NCI-H2227 (cell line): ENCODE measurements at regions not wholly inside any gene's neighbourhood (a gene's known extent, or its start where the extent isn't known, plus 50 kb on each side); places are given as distances from the start of the nearest gene placed in this dataset.

ENCODE experiments used
- DNase-seq: peaks from one replicate; lab custom pipeline; 2025; ENCODE audit not compliant: unreplicated experiment; lab: John Stamatoyannopoulos, UW

- no peak for DNase-seq
Observed at GRCh38 chr1:112040891-112041740, 51.6 kb upstream of the KCND3 start.

DNA sequence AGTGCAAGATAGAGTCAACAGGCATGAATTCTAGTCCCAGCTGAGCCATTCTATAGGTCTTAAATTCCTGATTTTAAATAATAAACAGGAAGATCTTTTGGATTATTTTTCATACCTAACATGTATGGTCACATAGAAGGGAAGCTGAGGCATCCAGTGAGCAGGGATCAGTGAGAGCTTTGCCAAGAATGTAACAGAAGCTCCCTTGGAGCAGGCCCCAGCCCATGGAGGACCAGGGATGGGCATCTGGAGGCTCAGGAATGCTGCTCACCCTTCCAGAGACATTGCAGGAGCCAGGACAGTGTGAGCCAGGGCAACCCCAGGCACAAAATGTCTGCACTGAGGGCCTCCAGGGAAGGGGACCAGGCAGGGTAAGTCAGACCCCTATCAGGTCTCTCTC lies 54.4 kb upstream of the KCND3 start:
- no peak for DNase-seq

- DNase-seq = no peak
Observed at GRCh38 chr1:112044745-112045144, 55.3 kb upstream of the KCND3 start.

DNA sequence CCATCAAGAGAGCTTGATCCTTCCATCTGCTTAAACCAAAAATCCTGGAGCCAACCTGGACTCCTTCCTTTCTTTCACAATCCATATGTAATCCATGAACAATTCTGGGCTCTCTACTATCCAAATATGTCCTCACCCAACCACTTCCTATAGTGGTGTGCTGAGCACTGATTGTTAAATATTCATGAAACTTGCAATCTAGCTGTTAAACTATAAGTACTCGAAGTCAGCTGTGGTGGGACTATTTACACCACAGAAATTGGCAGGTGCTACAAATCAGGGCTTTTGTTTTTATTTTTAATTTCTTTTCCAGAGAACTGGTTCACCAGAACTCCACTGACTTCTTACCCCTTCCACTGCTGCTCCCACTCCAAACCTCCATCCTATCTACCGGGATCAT lies 57.2 kb upstream of the KCND3 start:
- no peak for DNase-seq

- DNase-seq = no peak
Observed at GRCh38 chr1:112048421-112048820, 59.0 kb upstream of the KCND3 start.

GRCh38 chr1:112054510-112054909 lies 65.0 kb upstream of the KCND3 start:
- no peak for DNase-seq

GRCh38 chr1:112056354-112056753 lies 66.9 kb upstream of the KCND3 start:
- no peak for DNase-seq

DNA sequence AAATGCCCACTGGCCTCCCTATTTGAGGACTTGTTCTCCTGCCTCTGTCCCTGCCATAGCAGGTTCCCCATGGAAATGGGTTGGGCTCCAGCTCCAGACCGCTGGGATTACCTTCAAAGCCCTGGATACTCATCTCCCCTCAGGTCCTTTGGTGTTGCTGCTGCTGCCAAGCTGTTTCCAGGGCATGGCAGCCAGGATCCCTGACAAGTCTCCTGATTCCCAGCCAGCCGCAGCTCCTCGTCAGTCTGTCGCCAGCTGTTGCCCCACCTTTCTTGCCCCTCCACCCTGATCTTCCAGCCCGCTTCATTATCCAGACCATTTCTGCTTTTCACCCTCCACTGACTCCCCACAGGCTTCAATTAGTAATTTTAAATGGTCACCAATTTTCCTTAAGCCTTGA lies 68.3 kb upstream of the KCND3 start:
- no peak for DNase-seq

DNA sequence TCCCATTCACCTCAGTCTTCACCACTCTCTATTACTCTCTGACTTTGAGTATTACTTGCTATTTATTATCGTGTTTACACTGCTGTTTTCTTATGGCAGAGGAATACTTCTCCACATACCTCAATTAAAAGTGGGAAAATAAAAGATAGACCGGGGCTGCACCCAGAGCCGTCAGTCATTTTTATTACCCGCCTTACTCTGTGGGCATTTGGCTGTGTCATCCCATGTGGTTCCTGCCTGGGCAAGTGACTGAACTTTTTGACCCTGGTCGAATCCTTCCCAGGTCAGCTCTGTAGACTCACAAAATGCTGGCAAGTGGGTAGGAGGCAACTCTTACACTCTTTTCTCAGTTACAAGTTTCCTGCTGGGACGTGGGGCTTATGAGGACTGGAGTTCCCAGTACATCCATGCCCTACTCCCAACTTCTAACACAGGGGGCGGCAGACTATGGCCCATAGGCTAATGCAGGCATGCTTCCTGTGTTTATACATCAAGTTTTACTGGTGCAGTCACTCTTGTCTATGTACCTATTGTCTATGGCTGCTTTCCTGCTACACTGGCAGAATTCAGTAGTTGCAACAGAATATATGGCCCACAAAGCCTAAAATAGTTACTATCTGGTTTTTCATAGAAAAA lies 69.5 kb upstream of the KCND3 start:
- no peak for DNase-seq

DNA sequence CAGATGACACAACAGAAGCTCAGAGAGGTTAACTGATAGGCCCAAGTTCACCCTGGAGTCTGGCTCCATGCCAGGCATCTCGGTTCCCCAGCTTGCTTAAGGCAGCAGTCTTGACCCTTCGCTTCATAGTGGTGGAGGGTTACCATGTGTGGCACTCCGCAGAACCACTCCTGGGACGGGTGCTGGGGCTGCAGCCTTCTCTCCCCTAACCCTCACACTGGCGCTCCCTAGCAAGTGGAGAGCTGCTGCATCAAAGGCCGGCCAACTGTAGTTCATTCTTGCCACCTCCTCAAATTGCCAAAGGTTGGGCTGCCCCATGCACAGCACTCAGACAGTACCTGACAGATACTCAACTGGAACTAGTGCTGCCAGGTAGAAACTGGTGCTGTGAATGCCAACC lies 70.2 kb upstream of the KCND3 start:
- DNase-seq = no peak

GRCh38 chr1:112060261-112060660 lies 70.8 kb upstream of the KCND3 start:
- DNase-seq = no peak

DNA sequence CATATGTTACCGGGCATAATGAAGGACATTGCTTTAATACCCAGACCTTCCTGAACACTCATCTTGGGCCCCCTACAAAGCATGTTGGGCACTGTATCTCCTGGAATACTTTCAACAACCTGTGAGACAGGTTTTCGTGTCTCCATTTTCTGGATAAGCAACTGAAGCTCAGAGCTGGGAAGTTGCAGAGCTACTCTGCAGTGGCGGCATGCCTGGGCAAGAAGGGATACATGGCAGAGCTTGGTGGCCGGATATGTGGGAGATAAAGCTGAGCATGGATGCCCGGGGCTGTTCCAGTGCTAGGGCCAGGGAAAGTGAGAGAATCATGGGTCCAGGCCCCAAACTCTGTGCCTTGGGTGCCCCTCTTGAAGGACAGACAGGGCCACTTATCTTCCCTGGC lies 71.6 kb upstream of the KCND3 start:
- no peak for DNase-seq

DNA sequence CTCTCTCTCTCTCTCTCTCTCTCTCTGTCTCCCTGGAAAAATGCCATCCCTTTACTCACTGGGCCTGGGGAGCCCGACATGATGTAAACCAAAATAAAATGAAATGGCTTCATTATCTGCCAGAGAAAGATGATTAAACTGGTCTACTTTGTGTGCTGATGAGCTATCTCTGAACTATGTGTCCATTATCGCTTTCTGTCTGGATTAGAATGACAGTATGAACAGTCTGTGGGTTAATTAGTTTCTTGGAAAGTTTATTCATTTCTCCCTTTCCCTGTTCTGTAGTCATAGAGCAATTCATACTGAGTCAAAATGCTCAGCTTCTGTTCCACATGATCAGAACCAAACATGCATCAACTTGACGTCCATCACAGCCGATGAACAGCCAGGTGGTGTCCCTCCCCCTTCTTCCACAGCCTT lies 72.4 kb upstream of the KCND3 start:
- DNase-seq = no peak

DNA sequence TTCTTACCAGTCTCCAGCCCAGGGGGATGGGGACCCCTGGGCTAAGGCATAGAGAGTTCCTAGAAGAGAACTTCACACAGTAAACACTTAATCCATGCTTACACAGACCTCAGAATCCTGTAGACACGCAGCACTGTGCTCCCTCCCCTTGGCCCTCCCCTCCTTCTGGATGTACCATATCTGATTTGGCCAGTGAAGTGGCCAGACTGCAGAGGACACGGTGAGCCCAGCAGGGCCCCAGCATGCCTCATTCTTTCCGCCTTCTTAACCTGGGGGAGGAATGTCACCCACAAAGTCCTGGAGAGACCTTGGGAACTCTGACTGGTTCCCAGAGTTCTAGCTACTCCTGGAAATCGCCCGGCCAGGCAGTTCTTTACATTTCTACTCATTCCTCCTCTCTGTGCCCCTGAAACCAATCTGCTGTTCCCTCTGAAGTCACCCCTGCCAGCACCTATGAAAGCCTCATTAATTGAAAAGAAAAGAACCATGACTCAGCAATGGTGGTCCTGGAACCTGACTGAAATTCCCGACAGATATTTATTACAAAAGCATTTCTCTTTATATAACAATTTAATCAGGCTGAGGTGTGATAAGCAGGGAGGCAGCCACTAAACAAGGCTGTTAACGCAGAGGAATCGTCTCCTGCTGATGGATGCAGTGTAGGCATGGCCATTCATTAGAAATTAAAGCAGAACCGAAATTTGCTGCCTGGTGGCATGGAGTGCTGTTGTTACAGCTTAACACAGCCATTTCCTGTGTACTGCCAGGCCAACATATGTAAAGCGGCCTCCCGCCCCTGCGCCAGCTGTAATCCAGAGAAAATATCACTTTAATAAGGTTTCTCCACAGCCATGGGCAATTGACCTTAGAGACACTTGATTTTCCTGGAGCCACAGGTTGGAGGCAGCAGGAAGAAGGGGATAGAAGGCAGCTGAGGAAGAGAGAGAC lies 74.6 kb upstream of the KCND3 start:
- peak; percentile 53 for DNase-seq

DNA sequence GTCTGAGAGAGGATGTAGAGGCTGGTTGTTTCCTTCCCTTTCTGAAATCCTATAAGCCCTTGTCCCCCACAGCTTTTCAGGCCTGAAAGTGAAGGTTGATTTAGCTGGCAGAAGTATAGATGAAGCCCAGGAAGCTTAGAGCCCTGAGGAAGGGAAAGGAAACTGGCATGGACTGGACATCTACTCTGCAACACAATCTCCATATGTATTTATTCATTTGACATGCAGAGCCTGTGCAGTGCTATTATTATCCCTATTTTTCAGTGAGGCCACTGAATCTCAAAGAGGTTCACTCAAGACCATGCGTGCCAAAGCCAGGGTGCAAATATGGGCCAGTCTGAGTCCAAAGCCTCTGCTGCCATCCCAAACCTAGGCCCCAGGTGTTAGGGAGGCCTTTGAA lies 78.5 kb upstream of the KCND3 start:
- DNase-seq = no peak

DNA sequence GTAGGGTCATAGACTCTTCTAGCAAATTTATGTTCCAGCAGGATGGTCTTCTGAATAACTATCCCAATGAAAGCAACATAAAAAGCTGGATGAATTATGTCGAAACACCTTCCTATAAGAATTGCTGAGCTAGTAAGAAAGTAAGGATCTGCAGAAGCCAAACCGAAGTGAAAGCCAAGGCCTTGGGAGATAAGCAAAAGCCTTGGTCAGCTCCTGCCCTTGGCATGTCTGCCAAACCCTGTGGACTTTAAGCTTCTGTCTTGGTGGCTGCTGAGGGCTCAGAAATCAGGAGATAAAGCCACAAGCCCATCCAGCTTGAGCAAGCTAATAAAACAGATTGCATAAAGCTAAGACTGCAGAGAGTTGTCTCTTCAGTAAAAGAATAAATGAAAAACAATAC lies 81.2 kb upstream of the KCND3 start:
- no peak for DNase-seq

GRCh38 chr1:112074711-112075110 lies 85.2 kb upstream of the KCND3 start:
- DNase-seq = no peak

GRCh38 chr1:112075566-112075965 lies 86.1 kb upstream of the KCND3 start:
- DNase-seq = no peak

GRCh38 chr1:112079446-112079845 lies 90.0 kb upstream of the KCND3 start:
- DNase-seq = no peak

DNA sequence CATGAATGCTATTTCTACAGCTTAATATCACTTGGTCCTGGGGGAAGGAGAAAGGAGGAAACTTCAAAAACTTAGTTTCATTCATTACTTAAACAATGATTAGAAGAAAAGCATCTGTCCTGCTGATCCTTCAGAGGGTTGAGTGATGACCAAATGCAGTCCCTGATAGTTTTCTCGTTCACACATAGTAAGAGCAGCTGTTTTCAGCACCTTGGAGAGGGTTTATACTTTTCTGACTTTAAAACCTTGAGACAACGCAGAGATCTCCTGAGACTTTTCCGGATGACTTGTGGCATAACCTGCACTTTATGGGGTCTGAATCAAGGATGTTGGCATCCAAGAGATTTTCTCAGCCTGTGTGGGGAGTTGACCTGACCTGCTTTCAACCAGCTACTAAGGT lies 94.0 kb upstream of the KCND3 start:
- DNase-seq = no peak

DNA sequence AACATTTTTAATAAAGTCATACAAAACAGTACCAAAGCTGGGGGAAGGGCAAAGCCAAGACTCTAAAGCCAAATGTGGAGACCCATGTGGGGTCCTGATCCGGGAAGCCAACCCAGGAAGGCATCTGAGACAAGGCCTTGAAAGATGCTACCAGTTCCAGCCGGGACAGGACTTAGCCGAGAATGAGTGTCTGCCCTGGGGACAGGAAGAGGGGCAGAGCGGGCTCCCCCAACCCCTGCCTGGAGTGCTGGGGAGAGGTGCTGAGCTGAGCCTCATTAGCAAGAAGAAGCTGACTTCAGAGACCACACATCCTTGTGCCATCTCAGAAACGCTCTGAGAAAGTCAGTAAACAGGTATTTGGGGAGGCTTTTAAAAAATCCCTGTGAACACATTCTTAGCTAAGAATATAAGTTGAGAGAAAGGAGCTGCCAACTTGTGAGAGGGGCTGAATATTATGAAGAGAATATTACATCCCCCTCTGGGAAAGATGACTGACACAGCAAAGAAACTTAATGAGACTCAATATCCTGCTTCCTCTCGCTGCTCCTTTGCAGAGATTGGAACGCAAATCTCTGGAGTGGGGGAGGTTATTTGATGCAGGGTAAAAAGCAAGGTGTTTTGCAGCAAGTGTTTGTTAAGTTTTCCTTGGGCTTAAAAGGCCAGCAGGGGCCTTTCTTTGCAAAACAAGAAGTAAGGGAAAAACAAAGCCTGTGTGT lies 103.3 kb upstream of the KCND3 start:
- DNase-seq = no peak
